HEK293 (cell line): ENCODE measurements at regions not wholly inside any gene's neighbourhood (a gene's known extent, or its start where the extent isn't known, plus 50 kb on each side); places are given as distances from the start of the nearest gene placed in this dataset.

Source experiments
- CTCF ChIA-PET: fragments of 350-600 bp; formaldehyde crosslinking; extraction: SDS; loops from one replicate; lab custom pipeline; 2021; ENCODE audit warnings: antibody characterized with exemption; lab: Yijun Ruan, JAX
- POLR2A ChIA-PET: fragments of 300-600 bp; formaldehyde crosslinking; extraction: SDS; loops from one replicate; lab custom pipeline; 2020; ENCODE audit warnings: antibody characterized with exemption, inconsistent platforms; lab: Yijun Ruan, JAX
- H3K27ac ChIP-seq: fragments of 200-500 bp; sonication (Bioruptor generic); 2 replicates; pipeline ENCODE4 v1.5.1; 2014; ENCODE audit warnings: low read depth, low read length, control low read depth, inconsistent platforms; ENCODE audit errors: extremely low read depth
- H3K36me3 ChIP-seq, 2 experiments: fragments of 200-500 bp in 1 of 2; sonication (Bioruptor generic) in 1 of 2; 1 replicate in 1 of 2; 2 replicates in 1 of 2; pipeline ENCODE4 v1.5.1; 2014 to 2017; ENCODE audit warnings: inconsistent platforms in 2 of 2, low read length in 2 of 2; ENCODE audit not compliant: control insufficient read depth in 2 of 2, insufficient read depth in 1 of 2
- H3K4me1 ChIP-seq: fragments of 200-500 bp; sonication (Bioruptor generic); 2 replicates; pipeline ENCODE4 v1.5.1; 2014; ENCODE audit warnings: mild to moderate bottlenecking, low read length, inconsistent platforms; ENCODE audit not compliant: control insufficient read depth, insufficient read depth
- H3K4me3 ChIP-seq: 2 replicates; pipeline ENCODE4 v1.5.1; 2011; ENCODE audit warnings: low read depth, mild to moderate bottlenecking, control low read depth, low read length, moderate library complexity
- H3K9me3 ChIP-seq: fragments of 200-500 bp; sonication (Bioruptor generic); 2 replicates; pipeline ENCODE4 v1.5.1; 2014; ENCODE audit warnings: low read depth, low read length, inconsistent platforms; ENCODE audit not compliant: control insufficient read depth, insufficient read depth
- KLF9 ChIP-seq: fragments of 450-650 bp; formaldehyde crosslinking; IDR thresholded peaks from 2 replicates; pipeline ENCODE4 v1.5.1; 2016; ENCODE audit warnings: missing biosample characterization, missing genetic modification characterization, low read depth
- MEIS1 ChIP-seq: sonication (generic); formaldehyde crosslinking; IDR thresholded peaks from 2 replicates; pipeline ENCODE4 v1.8.1; 2022; ENCODE audit warnings: missing genetic modification reagents, mild to moderate bottlenecking, borderline replicate concordance
- SP3 ChIP-seq: fragments of 450-650 bp; formaldehyde crosslinking; IDR thresholded peaks from 2 replicates; pipeline ENCODE4 v1.5.1; 2016; ENCODE audit warnings: missing biosample characterization, missing genetic modification characterization
- ZBTB17 ChIP-seq: fragments of 450-650 bp; formaldehyde crosslinking; IDR thresholded peaks from 2 replicates; pipeline ENCODE4 v1.5.1; 2016; ENCODE audit warnings: missing biosample characterization, missing genetic modification characterization
- ZFP69B ChIP-seq: fragments of 450-650 bp; formaldehyde crosslinking; IDR thresholded peaks from 2 replicates; pipeline ENCODE4 v1.5.1; 2016; ENCODE audit warnings: missing biosample characterization, missing genetic modification characterization
- ZNF140 ChIP-seq: fragments of 450-650 bp; formaldehyde crosslinking; IDR thresholded peaks from 2 replicates; pipeline ENCODE4 v1.5.1; 2016; ENCODE audit warnings: missing biosample characterization, missing genetic modification characterization
- ZNF155 ChIP-seq: fragments of 450-650 bp; formaldehyde crosslinking; IDR thresholded peaks from 2 replicates; pipeline ENCODE4 v1.5.1; 2016; ENCODE audit warnings: missing biosample characterization, missing genetic modification characterization
- ZNF157 ChIP-seq: fragments of 450-650 bp; formaldehyde crosslinking; IDR thresholded peaks from 2 replicates; pipeline ENCODE4 v1.5.1; 2016; ENCODE audit warnings: missing biosample characterization, missing genetic modification characterization
- ZNF184 ChIP-seq: fragments of 450-650 bp; IDR thresholded peaks from 2 replicates; pipeline ENCODE4 v1.5.1; 2018; ENCODE audit warnings: missing biosample characterization, mild to moderate bottlenecking, missing genetic modification characterization
- ZNF623 ChIP-seq: fragments of 450-650 bp; formaldehyde crosslinking; IDR thresholded peaks from 2 replicates; pipeline ENCODE4 v1.5.1; 2016; ENCODE audit warnings: missing biosample characterization, missing genetic modification characterization
- ZNF785 ChIP-seq: fragments of 450-650 bp; formaldehyde crosslinking; IDR thresholded peaks from 2 replicates; pipeline ENCODE4 v1.5.1; 2016; ENCODE audit warnings: missing biosample characterization, missing genetic modification characterization
- TF ChIP-seq, protein P1 (sequence below): fragments of 450-650 bp; formaldehyde crosslinking; IDR thresholded peaks from 2 replicates; pipeline ENCODE4 v1.5.1; 2017; ENCODE audit warnings: missing biosample characterization, missing genetic modification characterization
- TF ChIP-seq, protein P2 (sequence below): fragments of 450-650 bp; formaldehyde crosslinking; IDR thresholded peaks from 2 replicates; pipeline ENCODE4 v1.5.1; 2016; ENCODE audit warnings: missing biosample characterization, missing genetic modification characterization
- TF ChIP-seq, protein P3 (sequence below): fragments of 450-650 bp; formaldehyde crosslinking; IDR thresholded peaks from 2 replicates; pipeline ENCODE4 v1.5.1; 2016; ENCODE audit warnings: missing biosample characterization, missing genetic modification characterization
- TF ChIP-seq, protein P4 (sequence below): fragments of 450-650 bp; formaldehyde crosslinking; IDR thresholded peaks from 2 replicates; pipeline ENCODE4 v1.5.1; 2016; ENCODE audit warnings: missing biosample characterization, missing genetic modification characterization
- TF ChIP-seq, protein P5 (sequence below): fragments of 450-650 bp; formaldehyde crosslinking; IDR thresholded peaks from 2 replicates; pipeline ENCODE4 v1.5.1; 2016; ENCODE audit warnings: missing biosample characterization, missing genetic modification characterization

DNA sequence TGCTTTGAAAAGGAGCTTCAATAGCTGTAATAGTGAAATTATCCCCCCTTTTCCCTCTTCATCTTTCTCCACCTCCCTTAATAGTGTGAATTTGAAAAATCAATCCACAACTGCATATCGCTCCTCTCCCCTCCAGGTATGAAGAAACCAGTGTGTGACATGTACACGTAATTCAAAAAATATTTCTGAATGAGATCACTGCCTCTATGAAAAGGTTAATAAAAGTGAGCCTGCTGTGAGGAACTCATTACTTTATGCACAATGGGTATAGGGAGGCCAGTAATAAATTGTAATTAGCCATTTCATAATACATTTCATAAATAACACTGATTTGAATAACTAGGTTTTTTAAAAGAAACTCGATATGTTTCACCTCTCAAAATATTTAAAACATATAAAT, 209.0 kb upstream of the KYNU start (continued):
- TF ChIP-seq ZNF184 (tag by site-specific recombination) (0 out of 2 replicates have a peak, but pooled peaks have one; percentile 43), MEIS1 (CRISPR knock-in tag) (no peak), SP3 (peak; percentile 22; the same call in 1 of the 2 replicates), ZFP69B (no peak)
- TF ChIP-seq, protein P1, sequence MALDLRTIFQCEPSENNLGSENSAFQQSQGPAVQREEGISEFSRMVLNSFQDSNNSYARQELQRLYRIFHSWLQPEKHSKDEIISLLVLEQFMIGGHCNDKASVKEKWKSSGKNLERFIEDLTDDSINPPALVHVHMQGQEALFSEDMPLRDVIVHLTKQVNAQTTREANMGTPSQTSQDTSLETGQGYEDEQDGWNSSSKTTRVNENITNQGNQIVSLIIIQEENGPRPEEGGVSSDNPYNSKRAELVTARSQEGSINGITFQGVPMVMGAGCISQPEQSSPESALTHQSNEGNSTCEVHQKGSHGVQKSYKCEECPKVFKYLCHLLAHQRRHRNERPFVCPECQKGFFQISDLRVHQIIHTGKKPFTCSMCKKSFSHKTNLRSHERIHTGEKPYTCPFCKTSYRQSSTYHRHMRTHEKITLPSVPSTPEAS (tag by site-specific recombination), result no peak
- TF ChIP-seq, protein P2, sequence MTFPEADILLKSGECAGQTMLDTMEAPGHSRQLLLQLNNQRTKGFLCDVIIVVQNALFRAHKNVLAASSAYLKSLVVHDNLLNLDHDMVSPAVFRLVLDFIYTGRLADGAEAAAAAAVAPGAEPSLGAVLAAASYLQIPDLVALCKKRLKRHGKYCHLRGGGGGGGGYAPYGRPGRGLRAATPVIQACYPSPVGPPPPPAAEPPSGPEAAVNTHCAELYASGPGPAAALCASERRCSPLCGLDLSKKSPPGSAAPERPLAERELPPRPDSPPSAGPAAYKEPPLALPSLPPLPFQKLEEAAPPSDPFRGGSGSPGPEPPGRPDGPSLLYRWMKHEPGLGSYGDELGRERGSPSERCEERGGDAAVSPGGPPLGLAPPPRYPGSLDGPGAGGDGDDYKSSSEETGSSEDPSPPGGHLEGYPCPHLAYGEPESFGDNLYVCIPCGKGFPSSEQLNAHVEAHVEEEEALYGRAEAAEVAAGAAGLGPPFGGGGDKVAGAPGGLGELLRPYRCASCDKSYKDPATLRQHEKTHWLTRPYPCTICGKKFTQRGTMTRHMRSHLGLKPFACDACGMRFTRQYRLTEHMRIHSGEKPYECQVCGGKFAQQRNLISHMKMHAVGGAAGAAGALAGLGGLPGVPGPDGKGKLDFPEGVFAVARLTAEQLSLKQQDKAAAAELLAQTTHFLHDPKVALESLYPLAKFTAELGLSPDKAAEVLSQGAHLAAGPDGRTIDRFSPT (tag by site-specific recombination), result peak; percentile 78
- TF ChIP-seq, all 188 proteins: peak for 25

DNA sequence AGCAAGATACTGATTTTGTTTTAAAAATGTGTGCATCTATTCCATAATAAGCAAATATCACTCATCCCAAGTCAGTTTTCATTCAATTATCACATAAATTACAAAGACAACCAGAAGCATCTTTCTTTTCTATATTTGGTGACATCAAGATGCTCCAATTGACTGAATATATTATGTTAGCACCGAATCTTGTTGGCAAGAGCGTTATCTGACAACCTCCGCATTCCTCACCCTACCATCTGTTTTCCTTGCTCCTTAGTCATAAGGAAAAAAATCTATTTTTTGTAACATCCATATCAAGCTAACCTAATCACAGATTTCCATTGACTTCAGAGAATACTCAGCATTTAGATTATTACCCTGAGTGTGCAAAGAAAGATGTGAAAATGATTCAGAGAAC, 212.2 kb upstream of the KYNU start:
- no peak overlapping the region for H3K27ac ChIP-seq
- TF ChIP-seq, protein P3, sequence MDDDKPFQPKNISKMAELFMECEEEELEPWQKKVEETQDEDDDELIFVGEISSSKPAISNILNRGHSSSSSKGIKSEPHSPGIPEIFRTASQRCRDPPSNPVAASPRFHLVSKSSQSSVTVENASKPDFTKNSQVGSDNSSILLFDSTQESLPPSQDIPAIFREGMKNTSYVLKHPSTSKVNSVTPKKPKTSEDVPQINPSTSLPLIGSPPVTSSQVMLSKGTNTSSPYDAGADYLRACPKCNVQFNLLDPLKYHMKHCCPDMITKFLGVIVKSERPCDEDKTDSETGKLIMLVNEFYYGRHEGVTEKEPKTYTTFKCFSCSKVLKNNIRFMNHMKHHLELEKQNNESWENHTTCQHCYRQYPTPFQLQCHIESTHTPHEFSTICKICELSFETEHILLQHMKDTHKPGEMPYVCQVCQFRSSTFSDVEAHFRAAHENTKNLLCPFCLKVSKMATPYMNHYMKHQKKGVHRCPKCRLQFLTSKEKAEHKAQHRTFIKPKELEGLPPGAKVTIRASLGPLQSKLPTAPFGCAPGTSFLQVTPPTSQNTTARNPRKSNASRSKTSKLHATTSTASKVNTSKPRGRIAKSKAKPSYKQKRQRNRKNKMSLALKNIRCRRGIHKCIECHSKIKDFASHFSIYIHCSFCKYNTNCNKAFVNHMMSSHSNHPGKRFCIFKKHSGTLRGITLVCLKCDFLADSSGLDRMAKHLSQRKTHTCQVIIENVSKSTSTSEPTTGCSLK (tag by site-specific recombination), result no peak
- TF ChIP-seq ZNF140 (tag by site-specific recombination), result no peak
- TF ChIP-seq, protein P4, sequence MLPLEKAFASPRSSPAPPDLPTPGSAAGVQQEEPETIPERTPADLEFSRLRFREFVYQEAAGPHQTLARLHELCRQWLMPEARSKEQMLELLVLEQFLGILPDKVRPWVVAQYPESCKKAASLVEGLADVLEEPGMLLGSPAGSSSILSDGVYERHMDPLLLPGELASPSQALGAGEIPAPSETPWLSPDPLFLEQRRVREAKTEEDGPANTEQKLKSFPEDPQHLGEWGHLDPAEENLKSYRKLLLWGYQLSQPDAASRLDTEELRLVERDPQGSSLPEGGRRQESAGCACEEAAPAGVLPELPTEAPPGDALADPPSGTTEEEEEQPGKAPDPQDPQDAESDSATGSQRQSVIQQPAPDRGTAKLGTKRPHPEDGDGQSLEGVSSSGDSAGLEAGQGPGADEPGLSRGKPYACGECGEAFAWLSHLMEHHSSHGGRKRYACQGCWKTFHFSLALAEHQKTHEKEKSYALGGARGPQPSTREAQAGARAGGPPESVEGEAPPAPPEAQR, result no peak
- no peak for TF ChIP-seq ZNF785 (tag by site-specific recombination)
- no peak for TF ChIP-seq ZNF155 (tag by site-specific recombination)
- TF ChIP-seq KLF9 (tag by site-specific recombination), result no peak
- no peak for TF ChIP-seq ZBTB17 (tag by site-specific recombination)
- no peak for TF ChIP-seq ZNF623 (tag by site-specific recombination)
- TF ChIP-seq, protein P5, sequence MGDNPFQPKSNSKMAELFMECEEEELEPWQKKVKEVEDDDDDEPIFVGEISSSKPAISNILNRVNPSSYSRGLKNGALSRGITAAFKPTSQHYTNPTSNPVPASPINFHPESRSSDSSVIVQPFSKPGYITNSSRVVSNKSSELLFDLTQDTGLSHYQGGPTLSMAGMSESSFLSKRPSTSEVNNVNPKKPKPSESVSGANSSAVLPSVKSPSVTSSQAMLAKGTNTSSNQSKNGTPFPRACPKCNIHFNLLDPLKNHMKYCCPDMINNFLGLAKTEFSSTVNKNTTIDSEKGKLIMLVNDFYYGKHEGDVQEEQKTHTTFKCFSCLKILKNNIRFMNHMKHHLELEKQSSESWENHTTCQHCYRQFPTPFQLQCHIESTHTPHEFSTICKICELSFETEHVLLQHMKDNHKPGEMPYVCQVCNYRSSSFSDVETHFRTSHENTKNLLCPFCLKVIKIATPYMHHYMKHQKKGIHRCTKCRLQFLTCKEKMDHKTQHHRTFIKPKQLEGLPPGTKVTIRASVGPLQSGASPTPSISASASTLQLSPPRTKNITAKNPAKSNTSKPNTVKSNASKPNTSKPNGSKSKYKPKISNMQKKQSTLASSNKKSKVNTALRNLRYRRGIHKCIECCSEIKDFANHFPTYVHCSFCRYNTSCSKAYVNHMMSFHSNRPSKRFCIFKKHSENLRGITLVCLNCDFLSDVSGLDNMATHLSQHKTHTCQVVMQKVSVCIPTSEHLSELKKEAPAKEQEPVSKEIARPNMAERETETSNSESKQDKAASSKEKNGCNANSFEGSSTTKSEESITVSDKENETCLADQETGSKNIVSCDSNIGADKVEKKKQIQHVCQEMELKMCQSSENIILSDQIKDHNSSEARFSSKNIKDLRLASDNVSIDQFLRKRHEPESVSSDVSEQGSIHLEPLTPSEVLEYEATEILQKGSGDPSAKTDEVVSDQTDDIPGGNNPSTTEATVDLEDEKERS (tag by site-specific recombination), result no peak
- no peak for TF ChIP-seq ZNF157 (tag by site-specific recombination)
- POLR2A ChIA-PET, result no interaction called here
- H3K4me1 ChIP-seq, result no peaks in the 10 kb centered on the region
- no peaks in the 10 kb centered on the region for H3K36me3 ChIP-seq
- CTCF ChIA-PET, result interaction anchor here (0.9 kb wide), 1 partner anchor 48 kb away, joined by 3 read pairs; no protein-coding TSS in a partner anchor
- no peak overlapping the region for H3K4me3 ChIP-seq
- H3K9me3 ChIP-seq, result no peaks in the 10 kb centered on the region
